T-cell (primary cell): ENCODE measurements at regions not wholly inside any gene's neighbourhood (a gene's known extent, or its start where the extent isn't known, plus 50 kb on each side); places are given as distances from the start of the nearest gene placed in this dataset.
A peak's percentile ranks its signal among the peaks of the same experiment; 100 is the strongest.

Source experiments
- ATAC-seq, 4 experiments: fragments of 200-7000 bp in 3 of 4; fragments of 150-1000 bp in 1 of 4; cut with Tn5 transposase; replicated peaks in 1 of 4; 1 replicate in 3 of 4; 2 replicates in 1 of 4; pipeline ENCODE4 v1.10.0; 2021; ENCODE audit warnings: moderate library complexity in 3 of 4, mild to moderate bottlenecking in 2 of 4, moderate number of reproducible peaks in 1 of 4
- CTCF ChIA-PET, 2 donors: fragments of 300-600 bp; sonication (Branson Sonifier 250); formaldehyde crosslinking; loops; one replicate each; lab custom pipeline; 2022; ENCODE audit warnings: antibody characterized with exemption in 2 of 2; lab: Charles Lee
- POLR2A ChIA-PET, 2 donors: fragments of 300-600 bp; sonication (Branson Sonifier 250); formaldehyde crosslinking; loops; one replicate each; lab custom pipeline; 2022; ENCODE audit warnings: antibody characterized with exemption in 2 of 2; lab: Charles Lee
- DNase-seq, 35 experiments: peaks; one replicate each; pipeline versions ENCODE4 v3.0.0 to v3.0.0-alpha.2; 2013 to 2023
- H3K27ac ChIP-seq: one replicate; pipeline ENCODE4 v1.5.1; 2013; ENCODE audit warnings: low read length
- H3K27me3 ChIP-seq, 2 experiments: replicated peaks in 1 of 2; 1 replicate in 1 of 2; 2 replicates in 1 of 2; pipeline versions ENCODE4 v1.6.1 to v1.7.0; 2013; ENCODE audit warnings: low read length in 1 of 2, mixed read lengths in 1 of 2; ENCODE audit not compliant: control insufficient read depth in 2 of 2, insufficient read depth in 2 of 2; ENCODE audit errors: extremely low read depth in 1 of 2
- H3K36me3 ChIP-seq, 2 donors: 1 replicate in 1 of 2; 2 replicates in 1 of 2; pipeline versions ENCODE4 v1.6.1 to v1.7.0; 2013; ENCODE audit warnings: low read length in 1 of 2; ENCODE audit not compliant: control insufficient read depth in 2 of 2, insufficient read depth in 1 of 2; ENCODE audit errors: extremely low read depth in 1 of 2
- H3K4me1 ChIP-seq, 2 experiments: 1 replicate in 1 of 2; 2 replicates in 1 of 2; pipeline versions ENCODE4 v1.6.1 to v1.7.0; 2013; ENCODE audit warnings: low read length in 2 of 2, mixed read lengths in 1 of 2; ENCODE audit not compliant: insufficient read depth in 2 of 2, control insufficient read depth in 1 of 2; ENCODE audit errors: extremely low read depth in 1 of 2
- H3K4me3 ChIP-seq, 2 donors: 1 replicate in 1 of 2; 2 replicates in 1 of 2; pipeline versions ENCODE4 v1.5.1 to v1.7.0; 2013; ENCODE audit warnings: mild to moderate bottlenecking in 2 of 2, low read length in 1 of 2, moderate library complexity in 1 of 2; ENCODE audit not compliant: control insufficient read depth in 1 of 2; ENCODE audit errors: extremely low read depth in 1 of 2
- H3K9me3 ChIP-seq: 2 replicates; pipeline ENCODE4 v1.7.0; 2013
- H3K27ac Mint-ChIP-seq, 2 donors: one replicate each; pipeline ENCODE4 v1.8.0; 2020 to 2021; ENCODE audit warnings: mild to moderate bottlenecking in 2 of 2, mixed read lengths in 2 of 2
- H3K27me3 Mint-ChIP-seq, 2 donors: one replicate each; pipeline ENCODE4 v1.8.0; 2021 to 2022; ENCODE audit warnings: mixed read lengths in 2 of 2
- H3K36me3 Mint-ChIP-seq: one replicate; pipeline ENCODE4 v1.8.0; 2021; ENCODE audit warnings: mixed read lengths
- H3K4me1 Mint-ChIP-seq, 3 donors: one replicate each; pipeline ENCODE4 v1.8.0; 2020 to 2022; ENCODE audit warnings: mixed read lengths in 3 of 3, mild to moderate bottlenecking in 1 of 3
- H3K4me3 Mint-ChIP-seq, 3 donors: one replicate each; pipeline ENCODE4 v1.8.0; 2020 to 2022; ENCODE audit warnings: mild to moderate bottlenecking in 3 of 3, mixed read lengths in 3 of 3, moderate library complexity in 3 of 3
- H3K9me3 Mint-ChIP-seq, 3 donors: one replicate each; pipeline ENCODE4 v1.8.0; 2020 to 2022; ENCODE audit warnings: mixed read lengths in 3 of 3
- WGBS: methylation state at CpG from one replicate; pipeline ENCODE4 v1.1.5; 2013; ENCODE audit warnings: missing lambda C conversion rate; ENCODE audit not compliant: insufficient coverage; 5-methylcytosine and 5-hydroxymethylcytosine counted together

DNA sequence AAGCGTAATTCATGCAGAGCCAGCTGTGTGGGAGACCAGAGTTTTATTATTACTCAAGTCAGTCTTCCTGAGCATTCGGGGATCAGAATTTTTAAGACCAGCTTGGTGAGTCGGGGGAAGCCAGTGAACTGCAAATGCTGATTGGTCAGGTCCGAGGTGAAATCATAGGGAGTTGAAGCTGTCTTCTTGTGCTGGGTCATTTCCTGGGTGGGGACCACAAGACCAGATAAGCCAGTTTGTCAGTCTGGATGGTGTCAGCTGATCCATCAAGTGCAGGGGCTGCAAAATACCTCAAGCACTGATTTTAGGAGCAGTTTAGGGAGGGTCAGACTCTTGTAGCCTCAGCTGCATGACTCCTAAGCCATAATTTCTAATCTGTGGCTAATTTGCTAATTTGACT, 228.1 kb upstream of the ATP10A start:
- no peaks in the 10 kb centered on the region for H3K9me3 ChIP-seq
- POLR2A ChIA-PET, result no interaction called here
- no peak overlapping the region for H3K27ac ChIP-seq
- Mint-ChIP-seq H3K36me3 (no peaks in the 10 kb centered on the region), H3K4me3 (no peak overlapping the region), H3K9me3 (no peaks in the 10 kb centered on the region), H3K4me1 (peaks cover 0 to 5% (median 3%) of the 10 kb centered on the region in 3 donors), H3K27me3 (peaks cover 7 to 17% of the 10 kb centered on the region in 2 donors), H3K27ac (no peak overlapping the region)
- H3K4me3 ChIP-seq, result no peak overlapping the region
- WGBS, result 60% methylated on average over 4 of the region's 4 CpGs
- H3K27me3 ChIP-seq, result no peaks in the 10 kb centered on the region
- no peaks in the 10 kb centered on the region for H3K36me3 ChIP-seq
- no peak for DNase-seq
- no peak for ATAC-seq
- no peaks in the 10 kb centered on the region for H3K4me1 ChIP-seq
- CTCF ChIA-PET, result no interaction called here

- ChIA-PET CTCF (no interaction called here), POLR2A (no interaction called here)
- Histone ChIP-seq H3K36me3 (no peaks in the 10 kb centered on the region), H3K4me1 (peaks cover 2% of the 10 kb centered on the region in 2 experiments), H3K27ac (no peak overlapping the region), H3K27me3 (no peaks in the 10 kb centered on the region), H3K9me3 (no peaks in the 10 kb centered on the region), H3K4me3 (no peak overlapping the region)
- peaks cover 0 to 10% of the 10 kb centered on the region in 2 donors for H3K27me3 Mint-ChIP-seq
- DNase-seq (no peak), ATAC-seq (no peak)
- 71% methylated on average over 1 of the region's 2 CpGs for WGBS
- H3K36me3 Mint-ChIP-seq, result no peaks in the 10 kb centered on the region
- H3K4me1 Mint-ChIP-seq, result peaks cover 5 to 7% (median 6%) of the 10 kb centered on the region in 3 donors
- no peaks in the 10 kb centered on the region for H3K9me3 Mint-ChIP-seq
- no peak overlapping the region for H3K4me3 Mint-ChIP-seq
- no peak overlapping the region for H3K27ac Mint-ChIP-seq
Measured at GRCh38 chr15:26087881-26088280, 224.8 kb upstream of the ATP10A start.

GRCh38 chr15:26087395-26087794, 224.3 kb upstream of the ATP10A start:
- no peaks in the 10 kb centered on the region for H3K9me3 ChIP-seq
- peaks cover 8 to 11% (median 10%) of the 10 kb centered on the region in 3 donors for H3K4me1 Mint-ChIP-seq
- no peak overlapping the region for H3K27ac Mint-ChIP-seq
- H3K27ac ChIP-seq, result no peak overlapping the region
- H3K9me3 Mint-ChIP-seq, result no peaks in the 10 kb centered on the region
- H3K4me1 ChIP-seq, result peaks cover 3 to 5% of the 10 kb centered on the region in 2 experiments
- no peak for DNase-seq
- no peak overlapping the region for H3K4me3 ChIP-seq
- POLR2A ChIA-PET, result no interaction called here
- ATAC-seq, result no peak
- no peak overlapping the region for H3K4me3 Mint-ChIP-seq
- H3K36me3 ChIP-seq, result no peaks in the 10 kb centered on the region
- 79% methylated on average over 4 of the region's 4 CpGs for WGBS
- CTCF ChIA-PET, result no interaction called here
- H3K36me3 Mint-ChIP-seq, result no peaks in the 10 kb centered on the region
- H3K27me3 Mint-ChIP-seq, result peaks cover 0 to 10% of the 10 kb centered on the region in 2 donors
- H3K27me3 ChIP-seq, result no peaks in the 10 kb centered on the region

- CTCF ChIA-PET, result no interaction called here
- no peaks in the 10 kb centered on the region for H3K27me3 ChIP-seq
- H3K36me3 Mint-ChIP-seq, result no peaks in the 10 kb centered on the region
- POLR2A ChIA-PET, result no interaction called here
- H3K4me1 Mint-ChIP-seq, result peaks cover 31 to 34% (median 31%) of the 10 kb centered on the region in 3 donors
- H3K27me3 Mint-ChIP-seq, result peaks cover 0 to 6% of the 10 kb centered on the region in 2 donors
- ATAC-seq (no peak), DNase-seq (no peak)
- H3K4me1 ChIP-seq, result peaks cover 5 to 10% of the 10 kb centered on the region in 2 experiments
- no peak overlapping the region for H3K27ac Mint-ChIP-seq
- no peaks in the 10 kb centered on the region for H3K36me3 ChIP-seq
- no peak overlapping the region for H3K4me3 ChIP-seq
- H3K4me3 Mint-ChIP-seq, result no peak overlapping the region
- H3K9me3 ChIP-seq, result no peaks in the 10 kb centered on the region
- H3K27ac ChIP-seq, result no peak overlapping the region
- no peaks in the 10 kb centered on the region for H3K9me3 Mint-ChIP-seq
- WGBS, result no CpG with 5 or more reads among the region's 8 CpGs
Measured at GRCh38 chr15:26084771-26085170, 221.6 kb upstream of the ATP10A start.

DNA sequence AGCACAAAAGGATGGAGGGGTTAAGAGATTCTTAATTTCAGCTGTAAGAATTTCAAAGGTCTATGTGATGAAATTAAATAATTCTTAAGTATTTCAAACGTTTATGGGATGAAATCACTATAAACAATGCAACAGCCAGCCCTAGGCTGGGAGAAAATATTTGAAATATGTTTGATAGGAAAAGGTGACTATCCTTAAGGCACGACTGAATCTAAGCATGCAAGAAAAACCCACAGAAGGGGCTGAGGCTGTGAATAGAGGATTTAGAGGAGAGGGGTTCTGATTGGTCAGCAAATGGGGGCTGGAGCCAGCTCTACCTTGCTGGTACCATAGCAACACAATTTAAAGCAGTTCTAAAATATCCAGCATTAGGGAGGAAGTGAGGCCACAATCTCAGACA, 220.8 kb upstream of the ATP10A start:
- peaks cover 31 to 42% (median 38%) of the 10 kb centered on the region in 3 donors for H3K4me1 Mint-ChIP-seq
- ChIA-PET CTCF (no interaction called here), POLR2A (no interaction called here)

DNA sequence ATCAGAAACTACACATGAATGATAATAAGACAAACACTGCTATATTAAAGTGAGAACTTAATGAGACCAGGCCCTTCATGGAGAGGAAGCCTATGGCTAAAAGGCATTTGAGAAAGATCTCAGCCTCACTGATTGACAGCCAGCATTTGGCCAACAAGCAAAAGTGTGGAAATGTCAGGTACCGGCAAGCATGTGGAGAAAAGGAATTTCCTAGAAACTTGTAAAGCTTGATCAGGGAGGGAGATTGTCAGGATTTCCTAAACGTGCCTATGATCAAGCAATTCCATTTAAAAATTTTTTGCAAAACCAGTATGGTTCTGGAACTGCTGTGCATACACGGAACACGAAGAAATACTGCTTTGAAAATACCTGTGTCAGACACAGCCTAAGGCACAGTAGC, 220.3 kb upstream of the ATP10A start:
- DNase-seq, result no peak
- 97% methylated on average over 4 of the region's 4 CpGs for WGBS
- POLR2A ChIA-PET, result no interaction called here

More for the DNA sequence above, 220.8 kb upstream of the ATP10A start:
- ATAC-seq, result no peak
- H3K4me1 ChIP-seq, result peaks cover 5 to 10% of the 10 kb centered on the region in 2 experiments
- H3K27me3 Mint-ChIP-seq, result peaks cover 0 to 6% of the 10 kb centered on the region in 2 donors
- no peak overlapping the region for H3K4me3 ChIP-seq
- H3K27me3 ChIP-seq, result no peaks in the 10 kb centered on the region
- H3K9me3 ChIP-seq, result no peaks in the 10 kb centered on the region
- no peaks in the 10 kb centered on the region for H3K36me3 ChIP-seq
- no peaks in the 10 kb centered on the region for H3K36me3 Mint-ChIP-seq
- H3K4me3 Mint-ChIP-seq, result no peak overlapping the region
- H3K27ac Mint-ChIP-seq, result peak overlapping the region in 1 of 2 donors; percentile 44
- DNase-seq, result no peak
- no peaks in the 10 kb centered on the region for H3K9me3 Mint-ChIP-seq
- WGBS, result no CpG with 5 or more reads among the region's 2 CpGs
- no peak overlapping the region for H3K27ac ChIP-seq

More for the DNA sequence above, 220.3 kb upstream of the ATP10A start:
- ATAC-seq, result no peak
- H3K27ac ChIP-seq, result no peak overlapping the region
- H3K27me3 ChIP-seq, result no peaks in the 10 kb centered on the region
- H3K36me3 Mint-ChIP-seq, result no peaks in the 10 kb centered on the region
- CTCF ChIA-PET, result no interaction called here
- peaks cover 35 to 44% (median 40%) of the 10 kb centered on the region in 3 donors for H3K4me1 Mint-ChIP-seq
- H3K27me3 Mint-ChIP-seq, result peaks cover 0 to 6% of the 10 kb centered on the region in 2 donors
- H3K27ac Mint-ChIP-seq, result peak overlapping the region; percentile 92 to 97
- H3K4me3 ChIP-seq, result no peak overlapping the region
- no peaks in the 10 kb centered on the region for H3K9me3 Mint-ChIP-seq
- H3K36me3 ChIP-seq, result no peaks in the 10 kb centered on the region
- no peaks in the 10 kb centered on the region for H3K9me3 ChIP-seq
- peak overlapping the region; percentile 84 to 91 (median 84) for H3K4me3 Mint-ChIP-seq
- peaks cover 5 to 10% of the 10 kb centered on the region in 2 experiments for H3K4me1 ChIP-seq
